Ishikawa (cell line): ENCODE measurements at regions not wholly inside any gene's neighbourhood (a gene's known extent, or its start where the extent isn't known, plus 50 kb on each side); places are given as distances from the start of the nearest gene placed in this dataset.

Source experiments
- CEBPB ChIP-seq: IDR thresholded peaks from 2 replicates; pipeline ENCODE4 v1.6.1; 2012
- CREB1 ChIP-seq: IDR thresholded peaks from 2 replicates; pipeline ENCODE4 v1.6.1; 2012; ENCODE audit warnings: low read depth
- EGR1 ChIP-seq: IDR thresholded peaks from 2 replicates; pipeline ENCODE4 v1.6.1; 2012
- EP300 ChIP-seq: IDR thresholded peaks from 2 replicates; pipeline ENCODE4 v1.6.1; 2012; ENCODE audit warnings: borderline replicate concordance
- FOXM1 ChIP-seq: IDR thresholded peaks from 2 replicates; pipeline ENCODE4 v1.6.1; 2012; ENCODE audit warnings: low read depth, borderline replicate concordance
- MAX ChIP-seq: IDR thresholded peaks from 2 replicates; pipeline ENCODE4 v1.6.1; 2012
- NFIC ChIP-seq: IDR thresholded peaks from 2 replicates; pipeline ENCODE4 v1.6.1; 2012
- RAD21 ChIP-seq: IDR thresholded peaks from 2 replicates; pipeline ENCODE4 v1.6.1; 2012; ENCODE audit warnings: low read depth
- REST ChIP-seq: IDR thresholded peaks from 2 replicates; pipeline ENCODE4 v1.6.1; 2012; ENCODE audit warnings: low read depth, mild to moderate bottlenecking
- TAF1 ChIP-seq: IDR thresholded peaks from 2 replicates; pipeline ENCODE4 v1.6.1; 2012; ENCODE audit warnings: low read depth, mild to moderate bottlenecking
- TCF12 ChIP-seq: IDR thresholded peaks from 2 replicates; pipeline ENCODE4 v1.6.1; 2012; ENCODE audit warnings: low read depth
- TEAD4 ChIP-seq: IDR thresholded peaks from 2 replicates; pipeline ENCODE4 v1.6.1; 2012
- USF1 ChIP-seq: IDR thresholded peaks from 2 replicates; pipeline ENCODE4 v1.6.1; 2012
- YY1 ChIP-seq: IDR thresholded peaks from 2 replicates; pipeline ENCODE4 v1.6.1; 2012; ENCODE audit warnings: low read depth
- ZBTB7A ChIP-seq: IDR thresholded peaks from 2 replicates; pipeline ENCODE4 v1.6.1; 2012; ENCODE audit warnings: low read depth

- TF ChIP-seq TEAD4 (no peak), RAD21 (no peak), MAX (no peak), TAF1 (no peak), EGR1 (no peak), USF1 (no peak), ZBTB7A (no peak), CREB1 (no peak), YY1 (no peak), EP300 (no peak), TCF12 (no peak), NFIC (no peak), FOXM1 (no peak), REST (no peak), CEBPB (no peak)
These were observed 483.0 kb downstream of the KDM4C start for GRCh38 chr9:7240569-7241311.

- TF ChIP-seq YY1 (no peak), MAX (no peak), CREB1 (no peak), FOXM1 (no peak), REST (no peak), RAD21 (no peak), ZBTB7A (no peak), TCF12 (no peak), EGR1 (no peak), TEAD4 (no peak), NFIC (no peak), TAF1 (no peak)
These were observed 481.9 kb downstream of the KDM4C start for GRCh38 chr9:7239708-7240107.

- TF ChIP-seq RAD21 (no peak), EP300 (no peak), TAF1 (no peak), REST (no peak), USF1 (no peak), FOXM1 (no peak), TEAD4 (no peak), EGR1 (no peak), ZBTB7A (no peak), MAX (no peak), CREB1 (no peak), NFIC (no peak), TCF12 (no peak), CEBPB (no peak)
These were observed 480.5 kb downstream of the KDM4C start for GRCh38 chr9:7238247-7238637.
